MG63 (cell line): ENCODE measurements at regions not wholly inside any gene's neighbourhood (a gene's known extent, or its start where the extent isn't known, plus 50 kb on each side); places are given as distances from the start of the nearest gene placed in this dataset.
"Not testable (repeated sequence)": the region's sequence is repeated elsewhere in the genome, so short reads cannot be mapped to it uniquely, and the experiment has no call there.

Experiments
- DNase-seq: peaks from one replicate; pipeline ENCODE4 v3.0.0-alpha.2; 2020
- H3K27me3 ChIP-seq: fragments of 250-450 bp; sonication (Bioruptor Pico); 2 replicates; pipeline ENCODE4 v1.5.1; 2020; ENCODE audit warnings: mild to moderate bottlenecking, moderate library complexity
- H3K36me3 ChIP-seq: fragments of 250-450 bp; sonication (Bioruptor Pico); 2 replicates; pipeline ENCODE4 v1.5.1; 2020; ENCODE audit warnings: mild to moderate bottlenecking, moderate library complexity
- H3K4me3 ChIP-seq: fragments of 250-450 bp; sonication (Bioruptor Pico); 2 replicates; pipeline ENCODE4 v1.5.1; 2020; ENCODE audit warnings: mild to moderate bottlenecking, moderate library complexity
- H3K9me3 ChIP-seq: fragments of 250-450 bp; sonication (Bioruptor Pico); 2 replicates; pipeline ENCODE4 v1.5.1; 2020; ENCODE audit warnings: mild to moderate bottlenecking, moderate library complexity

DNA sequence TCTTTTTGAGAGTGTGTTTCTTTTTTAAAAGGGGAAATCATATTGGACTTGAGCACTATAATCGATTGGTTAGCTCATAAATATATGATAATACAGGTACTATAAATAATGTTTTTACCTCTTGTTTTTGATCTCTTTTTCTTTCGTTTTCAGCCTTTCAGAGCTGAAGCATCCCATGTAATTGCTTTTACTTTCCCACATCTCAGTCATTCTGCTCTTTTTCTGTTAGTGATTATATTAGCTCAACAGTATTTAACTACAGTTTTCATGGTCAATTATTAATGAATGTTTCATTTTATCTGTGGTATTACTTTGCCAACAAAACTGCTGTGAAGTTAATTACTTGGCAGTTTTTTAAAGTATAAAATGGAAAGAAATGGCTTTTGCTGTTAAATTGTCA, 811.1 kb downstream of the PRIM2 start:
- H3K4me3 ChIP-seq, DNase-seq, H3K9me3 ChIP-seq, H3K36me3 ChIP-seq, H3K27me3 ChIP-seq: not testable (repeated sequence)

DNA sequence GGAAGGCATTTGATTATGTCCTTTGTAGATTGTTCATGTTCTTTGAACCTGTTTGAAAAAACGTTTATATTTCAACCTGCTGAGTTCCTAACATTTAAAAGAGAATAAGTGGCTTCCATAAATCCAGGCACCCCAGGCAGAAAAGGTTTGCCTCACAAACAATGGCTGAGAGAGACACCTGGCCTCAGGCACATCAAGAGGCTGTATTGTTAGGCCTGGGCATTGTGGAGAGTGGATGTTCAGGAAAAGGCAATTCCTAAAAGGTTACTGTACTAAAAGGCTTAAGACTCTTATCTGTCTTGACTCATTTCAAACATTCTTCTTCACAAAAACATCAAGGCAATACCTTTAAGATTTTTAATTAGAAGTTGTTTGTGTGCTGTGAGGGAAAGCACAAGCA, 811.7 kb downstream of the PRIM2 start:
- not testable (repeated sequence) for H3K9me3 ChIP-seq, H3K4me3 ChIP-seq, H3K36me3 ChIP-seq, DNase-seq, H3K27me3 ChIP-seq

DNA sequence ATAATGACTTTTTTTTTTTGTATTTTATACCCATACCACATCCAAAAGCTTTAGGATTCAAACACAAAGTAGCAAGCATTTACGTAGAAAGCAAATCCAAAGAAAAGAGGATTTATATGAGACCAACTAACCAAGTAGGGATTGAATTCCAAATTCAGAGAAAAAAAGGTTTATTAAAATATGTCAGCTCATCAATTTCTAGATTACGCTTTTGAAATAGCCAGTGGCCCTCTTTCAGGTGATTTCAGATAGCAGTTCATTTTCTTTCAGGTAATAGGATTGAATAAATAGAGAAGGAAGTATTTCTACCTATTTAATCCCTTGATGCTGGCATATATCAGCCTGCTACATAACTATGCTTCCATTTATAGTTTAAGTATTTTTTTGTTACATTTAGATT, 822.3 kb downstream of the PRIM2 start:
- not testable (repeated sequence) for H3K9me3 ChIP-seq, DNase-seq, H3K36me3 ChIP-seq, H3K27me3 ChIP-seq, H3K4me3 ChIP-seq

DNA sequence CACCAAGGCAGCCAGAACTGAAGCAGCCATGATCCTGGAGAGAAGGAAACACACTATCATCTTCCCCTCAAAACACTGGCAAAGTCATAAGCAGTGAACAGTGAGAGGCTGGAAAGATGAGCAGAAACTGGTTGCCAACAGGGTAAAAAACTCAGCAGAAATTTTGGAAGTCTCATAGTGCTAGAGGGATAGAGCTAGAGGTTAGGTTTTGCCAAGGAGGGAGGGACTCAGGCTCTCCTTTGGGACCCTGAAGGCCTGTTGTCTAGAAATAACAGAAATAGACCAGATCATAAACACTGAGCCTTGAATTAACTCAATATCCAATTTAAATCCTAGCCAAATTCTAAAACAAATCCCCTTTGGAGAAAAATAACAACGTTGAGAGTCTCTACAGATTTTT, 853.6 kb downstream of the PRIM2 start:
- not testable (repeated sequence) for H3K27me3 ChIP-seq, DNase-seq, H3K9me3 ChIP-seq, H3K4me3 ChIP-seq, H3K36me3 ChIP-seq

DNA sequence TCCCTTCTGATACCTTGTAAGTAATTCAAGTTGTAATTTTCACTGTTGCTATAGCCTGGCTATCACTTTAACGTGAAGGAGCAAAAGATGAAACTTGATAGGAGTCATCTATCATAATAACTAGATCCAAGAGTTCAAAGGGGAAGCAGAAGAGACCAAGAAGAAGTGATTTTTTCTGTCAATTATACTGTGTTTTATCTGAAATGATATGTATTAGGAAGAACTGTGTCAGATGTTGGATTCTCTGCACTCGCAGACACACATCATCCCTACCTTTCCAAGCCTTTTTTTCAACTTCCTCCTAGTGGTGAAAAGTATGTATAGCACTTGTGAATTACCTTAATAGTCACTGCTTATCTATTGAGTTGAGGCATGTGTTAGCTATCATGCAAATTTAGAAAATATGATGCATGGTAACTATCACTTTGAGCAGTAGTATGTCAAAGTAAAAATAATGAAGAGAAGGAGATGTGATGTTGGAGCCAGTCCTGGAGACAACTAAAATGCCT, 864.2 kb downstream of the PRIM2 start:
- H3K9me3 ChIP-seq, H3K36me3 ChIP-seq, H3K4me3 ChIP-seq, H3K27me3 ChIP-seq, DNase-seq: not testable (repeated sequence)

DNA sequence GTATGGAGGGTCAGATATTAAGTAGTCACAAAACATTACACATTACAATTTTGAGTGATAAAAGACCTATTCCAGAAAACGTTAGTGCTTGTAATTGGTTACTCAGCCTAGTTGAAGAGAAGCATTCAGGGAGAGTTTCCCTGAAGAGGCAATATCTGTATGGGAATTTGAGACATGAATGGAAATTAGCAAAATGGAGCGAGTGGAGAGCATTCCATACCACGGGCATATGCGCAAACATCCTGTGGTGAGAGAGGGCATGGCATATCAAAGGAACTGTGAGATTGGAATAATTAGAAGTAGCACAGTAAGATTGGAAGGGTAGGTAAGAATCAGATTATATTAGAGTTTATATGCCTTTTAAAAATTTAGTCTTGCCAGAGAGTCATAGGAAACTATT, 867.9 kb downstream of the PRIM2 start:
- not testable (repeated sequence) for DNase-seq, H3K27me3 ChIP-seq, H3K36me3 ChIP-seq, H3K4me3 ChIP-seq, H3K9me3 ChIP-seq

DNA sequence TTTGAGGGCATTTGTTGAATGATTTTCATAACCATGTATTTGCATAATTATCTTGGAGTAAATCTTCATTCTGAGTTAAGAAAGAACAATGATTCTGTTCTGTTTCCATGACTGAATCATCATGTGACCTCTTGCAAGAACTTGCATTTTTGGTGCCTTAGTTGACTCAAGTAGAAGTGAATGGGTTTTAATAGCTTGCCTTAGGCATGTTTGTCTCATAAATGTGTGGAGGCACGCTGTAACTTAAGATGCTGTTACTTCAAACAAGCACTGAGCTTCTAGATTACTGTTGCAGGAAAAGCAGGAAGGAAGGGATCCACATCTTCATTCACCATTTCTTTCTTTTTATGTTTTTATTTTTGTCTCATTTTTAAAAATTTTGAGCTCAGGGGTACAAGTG, 875.8 kb downstream of the PRIM2 start:
- not testable (repeated sequence) for DNase-seq, H3K9me3 ChIP-seq, H3K36me3 ChIP-seq, H3K27me3 ChIP-seq, H3K4me3 ChIP-seq

DNA sequence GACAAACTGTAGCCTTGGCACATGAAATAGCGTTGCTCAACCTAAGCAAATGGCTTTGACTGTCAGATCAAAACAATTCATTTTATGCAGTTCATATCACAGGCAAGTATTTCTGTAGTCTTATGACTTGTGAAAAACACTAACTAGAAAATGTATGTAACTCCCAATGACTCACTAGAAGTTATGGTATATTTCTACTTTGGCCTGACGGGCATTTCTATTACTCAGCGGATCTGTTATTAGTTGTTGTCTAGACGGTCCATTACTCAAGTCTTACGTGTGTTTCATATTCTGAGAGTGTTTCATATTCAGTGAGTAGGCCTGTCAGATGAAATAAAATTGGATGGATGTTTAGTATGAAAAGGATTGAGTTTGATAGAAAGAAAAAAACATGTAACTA, 880.9 kb downstream of the PRIM2 start:
- Histone ChIP-seq H3K4me3 (no peak overlapping the region), H3K36me3 (no peaks in the 10 kb centered on the region), H3K9me3 (no peaks in the 10 kb centered on the region), H3K27me3 (no peaks in the 10 kb centered on the region)
- no peak for DNase-seq

DNA sequence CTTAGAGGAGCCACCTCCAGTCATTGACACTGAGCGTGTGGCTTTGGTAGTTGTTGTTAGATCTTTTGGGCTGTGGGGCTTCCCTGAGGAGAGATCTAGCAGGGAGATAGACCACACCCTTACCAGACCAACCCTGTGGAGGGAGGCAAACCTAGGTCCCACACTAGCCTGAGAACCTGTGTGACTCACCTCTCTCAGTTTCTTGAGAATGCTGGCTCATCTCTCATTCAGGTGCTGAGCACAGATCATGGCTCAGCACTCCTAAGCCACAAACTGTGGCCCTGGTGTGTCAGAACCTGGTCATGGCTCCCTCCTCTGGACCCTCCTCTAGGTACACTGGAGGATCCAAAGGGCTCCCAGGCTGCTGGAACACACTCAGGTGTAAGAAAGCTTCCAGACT, 919.7 kb downstream of the PRIM2 start:
- H3K9me3 ChIP-seq, H3K27me3 ChIP-seq, DNase-seq, H3K36me3 ChIP-seq, H3K4me3 ChIP-seq: not testable (repeated sequence)

DNA sequence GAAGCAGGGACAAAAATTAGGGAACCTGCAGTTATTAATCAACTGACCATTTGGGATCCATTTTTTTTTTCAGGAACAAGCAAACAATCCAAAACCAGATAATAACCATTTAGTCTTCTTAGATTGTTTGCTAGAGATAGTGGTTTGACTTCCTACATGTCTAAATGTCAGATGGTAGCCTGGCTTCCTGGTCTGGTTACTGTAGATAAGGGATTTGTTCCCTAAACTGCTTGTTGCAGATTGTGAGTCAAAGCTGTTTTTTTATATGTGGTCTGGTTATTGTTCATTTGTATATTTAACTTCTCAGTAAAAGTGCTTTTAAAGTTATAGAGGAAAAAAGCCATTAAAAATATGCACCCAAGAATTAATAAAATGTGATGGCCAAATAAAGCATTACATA, 921.0 kb downstream of the PRIM2 start:
- H3K9me3 ChIP-seq, H3K4me3 ChIP-seq: not testable (repeated sequence)

DNA sequence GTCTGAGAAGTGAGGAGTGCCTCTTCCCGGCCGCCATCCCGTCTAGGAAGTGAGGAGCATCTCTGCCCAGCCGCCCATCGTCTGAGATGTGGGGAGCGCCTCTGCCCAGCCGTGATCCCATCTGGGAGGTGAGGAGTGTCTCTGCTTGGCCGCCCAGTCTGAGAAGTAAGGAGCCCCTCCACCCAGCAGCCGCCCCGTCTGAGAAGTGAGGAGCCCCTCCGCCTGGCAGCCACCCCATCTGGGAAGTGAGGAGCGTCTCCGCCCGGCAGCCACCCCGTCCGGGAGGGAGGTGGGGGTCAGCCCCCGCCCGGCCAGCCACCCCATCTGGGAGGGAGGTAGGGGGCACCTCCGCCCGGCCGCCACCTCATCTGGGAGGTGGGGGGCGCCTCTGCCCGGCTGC, 940.2 kb downstream of the PRIM2 start:
- DNase-seq, H3K27me3 ChIP-seq, H3K4me3 ChIP-seq, H3K9me3 ChIP-seq, H3K36me3 ChIP-seq: not testable (repeated sequence)

More for the DNA sequence above, 921.0 kb downstream of the PRIM2 start:
- H3K36me3 ChIP-seq, H3K27me3 ChIP-seq, DNase-seq: not testable (repeated sequence)

DNA sequence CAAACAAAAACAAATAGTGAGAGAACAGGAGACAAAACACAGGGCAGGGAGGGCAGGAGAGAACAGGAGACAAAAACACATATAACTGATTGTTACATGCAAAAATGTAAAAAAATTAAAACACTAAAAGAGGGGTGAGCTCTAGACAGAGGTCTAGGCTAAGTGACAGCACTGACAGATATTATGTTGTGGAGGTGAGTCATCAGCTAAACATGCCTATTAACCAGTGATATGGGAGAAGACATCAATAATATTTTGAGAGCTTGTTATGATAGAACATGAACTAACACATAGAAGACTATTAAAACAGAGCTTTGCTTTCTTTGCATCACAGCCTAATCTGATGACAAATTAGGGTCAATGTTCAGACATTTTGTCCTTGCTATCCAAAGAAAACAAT, 972.7 kb downstream of the PRIM2 start:
- DNase-seq = no peak
- no peak overlapping the region for H3K4me3 ChIP-seq
- H3K27me3 ChIP-seq = no peaks in the 10 kb centered on the region
- H3K9me3 ChIP-seq = no peaks in the 10 kb centered on the region
- no peaks in the 10 kb centered on the region for H3K36me3 ChIP-seq

DNA sequence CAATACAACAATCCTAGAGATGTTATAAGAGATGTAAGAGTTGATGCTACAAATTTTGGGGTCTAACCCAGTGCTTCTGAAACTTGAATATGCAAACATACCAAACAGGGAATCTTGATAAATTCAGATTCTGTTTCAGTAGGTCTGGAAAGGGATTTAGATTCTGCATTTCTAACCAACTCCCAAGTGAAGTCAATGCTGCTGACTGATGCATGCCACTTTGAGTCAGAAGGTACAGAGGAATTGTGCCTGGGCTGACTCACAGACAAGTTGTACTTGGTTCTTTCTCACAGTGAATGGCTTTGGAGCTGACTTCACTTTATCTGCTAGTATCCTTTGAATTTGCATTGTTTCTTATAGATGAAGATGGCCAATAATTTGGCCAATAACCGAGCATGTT, 973.9 kb downstream of the PRIM2 start:
- not testable (repeated sequence) for DNase-seq, H3K27me3 ChIP-seq, H3K9me3 ChIP-seq, H3K36me3 ChIP-seq, H3K4me3 ChIP-seq

DNA sequence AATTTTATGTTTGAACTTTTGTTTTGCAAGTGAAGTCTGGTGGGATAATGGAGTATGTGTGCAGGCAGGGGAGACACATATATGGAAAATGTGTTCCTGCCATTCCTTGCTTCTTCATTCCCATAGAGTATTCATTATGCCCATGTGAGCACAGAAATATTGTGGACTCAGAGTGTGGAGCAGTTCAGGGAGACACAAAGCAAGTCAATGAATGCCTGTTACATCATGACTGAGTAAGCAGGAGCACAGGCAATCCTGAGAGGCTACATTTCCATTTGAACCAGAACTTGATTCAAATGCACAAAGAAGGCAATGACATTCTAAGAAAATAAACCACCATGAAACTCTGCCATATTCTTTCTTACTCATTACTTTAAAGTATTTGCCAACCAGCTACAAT, 990.5 kb downstream of the PRIM2 start:
- not testable (repeated sequence) for H3K27me3 ChIP-seq, H3K4me3 ChIP-seq, H3K36me3 ChIP-seq, H3K9me3 ChIP-seq, DNase-seq

DNA sequence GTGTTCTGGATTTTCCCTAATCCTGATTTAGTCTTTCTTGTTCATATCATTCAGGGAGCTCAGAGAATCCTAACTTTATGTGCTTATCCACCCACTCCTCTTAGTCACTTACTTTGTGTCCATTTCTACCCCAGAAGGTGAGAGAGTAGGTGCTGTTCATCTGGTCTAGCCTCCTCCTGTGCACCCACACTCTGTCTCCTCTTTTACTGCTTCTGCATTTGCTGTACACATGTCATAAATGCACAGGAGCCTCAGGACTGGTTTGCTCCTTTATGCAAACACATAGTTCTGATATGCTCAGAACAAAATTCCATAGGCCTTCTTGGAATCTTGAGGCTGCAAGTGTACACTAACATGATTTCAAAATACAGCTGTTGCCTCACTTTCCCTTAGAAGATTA, 1014.7 kb downstream of the PRIM2 start:
- not testable (repeated sequence) for H3K36me3 ChIP-seq, DNase-seq, H3K9me3 ChIP-seq, H3K27me3 ChIP-seq, H3K4me3 ChIP-seq

DNA sequence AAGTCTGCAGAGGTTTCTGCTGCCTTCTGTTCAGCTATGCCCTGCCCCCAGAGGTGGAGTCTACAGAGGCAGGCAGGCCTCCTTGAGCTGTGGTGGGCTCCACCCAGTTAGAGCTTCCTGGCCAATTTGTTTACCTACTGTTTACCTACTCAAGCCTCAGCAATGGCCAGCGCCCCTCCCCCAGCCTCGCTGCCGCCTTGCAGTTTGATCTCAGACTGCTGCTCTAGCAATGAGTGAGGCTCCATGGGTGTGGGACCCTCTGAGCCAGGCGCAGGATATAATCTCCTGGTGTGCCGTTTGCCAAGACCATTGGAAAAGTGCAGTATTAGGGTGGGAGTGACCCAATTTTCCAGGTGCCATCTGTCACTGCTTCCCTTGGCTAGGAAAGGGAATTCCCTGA, 1024.9 kb downstream of the PRIM2 start:
- not testable (repeated sequence) for DNase-seq, H3K9me3 ChIP-seq, H3K4me3 ChIP-seq, H3K36me3 ChIP-seq, H3K27me3 ChIP-seq

DNA sequence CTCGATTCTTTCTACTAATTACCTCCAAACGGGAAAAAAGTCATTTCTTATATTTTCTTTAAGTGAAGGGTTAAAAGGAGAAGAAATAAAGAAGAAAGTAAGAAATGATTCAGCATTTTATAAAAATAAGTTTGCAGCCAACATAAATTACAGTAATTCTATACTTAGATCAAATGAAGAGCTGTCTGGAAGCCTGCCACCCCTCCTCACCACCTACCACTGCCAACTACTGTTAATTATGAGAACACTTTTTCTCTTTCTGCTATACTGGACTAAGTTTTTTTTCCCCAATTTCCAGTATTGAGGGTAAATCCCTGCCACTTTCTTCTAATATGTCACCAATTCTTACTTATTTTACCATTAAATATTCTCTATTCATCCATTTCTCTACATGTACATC, 1030.1 kb downstream of the PRIM2 start:
- not testable (repeated sequence) for H3K36me3 ChIP-seq, H3K27me3 ChIP-seq, H3K9me3 ChIP-seq, H3K4me3 ChIP-seq
- DNase-seq = peak; percentile 23

DNA sequence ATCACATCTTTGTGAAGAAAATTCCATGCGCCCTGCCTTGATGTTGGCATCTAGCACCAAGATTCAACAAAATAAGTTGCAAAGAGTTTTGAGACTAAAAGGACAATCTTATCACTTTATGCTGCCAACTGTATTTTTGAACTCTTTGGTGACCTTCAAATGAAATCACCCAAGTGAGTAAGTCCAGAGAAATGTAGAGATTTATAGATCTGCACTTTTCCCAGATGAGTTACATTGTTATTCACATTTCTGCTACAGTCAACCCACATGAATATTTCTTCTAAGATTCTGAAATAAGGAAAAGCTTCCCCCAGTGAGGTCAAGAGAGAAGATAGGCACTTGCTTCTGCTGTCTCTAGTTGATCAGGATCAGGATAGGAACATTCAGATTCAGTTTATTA, 1034.2 kb downstream of the PRIM2 start:
- H3K27me3 ChIP-seq, H3K36me3 ChIP-seq, H3K9me3 ChIP-seq, DNase-seq, H3K4me3 ChIP-seq: not testable (repeated sequence)

DNA sequence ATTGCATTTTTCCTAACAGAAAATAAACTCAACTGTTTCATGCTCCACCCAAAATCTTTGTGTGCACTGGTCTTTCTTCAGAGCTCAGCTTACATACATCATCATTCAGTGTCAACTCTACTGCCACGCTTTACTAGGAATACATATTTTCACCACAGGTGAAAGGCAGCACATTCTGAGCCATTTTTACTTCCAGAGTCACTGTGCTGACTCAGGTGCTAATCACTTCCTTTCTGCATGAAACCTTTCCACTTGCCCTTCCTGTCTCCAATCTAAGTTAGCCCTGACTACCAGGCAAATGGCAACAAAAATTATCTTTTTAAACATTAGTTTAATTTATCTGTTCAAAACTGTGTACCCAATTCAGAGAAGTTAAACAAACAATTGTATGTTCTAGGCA, 1041.0 kb downstream of the PRIM2 start:
- not testable (repeated sequence) for DNase-seq, H3K9me3 ChIP-seq, H3K27me3 ChIP-seq, H3K36me3 ChIP-seq, H3K4me3 ChIP-seq
